Mucosa of stomach (tissue), 1 donor: ENCODE measurements at regions not wholly inside any gene's neighbourhood (a gene's known extent, or its start where the extent isn't known, plus 50 kb on each side); places are given as distances from the start of the nearest gene placed in this dataset.
"Not testable (repeated sequence)": the region's sequence is repeated elsewhere in the genome, so short reads cannot be mapped to it uniquely, and the experiment has no call there.

ENCODE experiments used
- H3K27me3 ChIP-seq: one replicate; pipeline ENCODE4 v1.7.0; 2013; ENCODE audit warnings: mild to moderate bottlenecking, low read length; ENCODE audit not compliant: control insufficient read depth, insufficient read depth
- H3K36me3 ChIP-seq: one replicate; pipeline ENCODE4 v1.7.0; 2013; ENCODE audit warnings: low read length; ENCODE audit not compliant: control insufficient read depth, insufficient read depth
- H3K4me1 ChIP-seq: one replicate; pipeline ENCODE4 v1.7.0; 2013; ENCODE audit warnings: mild to moderate bottlenecking, low read length; ENCODE audit not compliant: control insufficient read depth, insufficient read depth
- H3K4me3 ChIP-seq: one replicate; pipeline ENCODE4 v1.7.0; 2013; ENCODE audit warnings: low read length
- H3K9ac ChIP-seq: one replicate; pipeline ENCODE4 v1.7.0; 2013; ENCODE audit warnings: mild to moderate bottlenecking, low read length, moderate library complexity
- H3K9me3 ChIP-seq: one replicate; pipeline ENCODE4 v1.7.0; 2013; ENCODE audit warnings: mild to moderate bottlenecking, low read length, moderate library complexity; ENCODE audit not compliant: control insufficient read depth
- donor health status: Pancreatic carcinoma.

DNA sequence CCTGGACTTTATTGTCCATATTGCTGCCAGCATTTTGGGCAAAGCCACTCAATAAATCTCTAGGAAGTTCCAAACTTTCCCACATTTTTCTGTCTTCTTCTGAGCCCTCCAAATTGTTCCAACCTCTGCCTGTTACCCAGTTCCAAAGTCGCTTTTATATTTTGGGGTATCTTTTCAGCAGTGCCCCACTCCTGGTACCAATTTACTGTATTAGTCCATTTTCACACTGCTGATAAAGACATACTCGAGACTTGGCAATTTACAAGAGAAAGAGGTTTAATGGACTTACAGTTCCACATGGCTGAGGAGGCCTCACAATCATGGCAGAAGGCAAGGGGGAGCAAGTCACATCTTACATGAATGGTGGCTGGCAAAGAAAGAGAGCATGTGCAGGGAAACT is 53.4 kb downstream of the AHSP start:
- not testable (repeated sequence) for H3K9ac ChIP-seq, H3K27me3 ChIP-seq, H3K36me3 ChIP-seq, H3K4me1 ChIP-seq, H3K4me3 ChIP-seq, H3K9me3 ChIP-seq

GRCh38 chr16:31601737-31602384 is 74.2 kb downstream of the AHSP start:
- not testable (repeated sequence) for H3K27me3 ChIP-seq, H3K4me3 ChIP-seq, H3K4me1 ChIP-seq, H3K36me3 ChIP-seq, H3K9me3 ChIP-seq, H3K9ac ChIP-seq

DNA sequence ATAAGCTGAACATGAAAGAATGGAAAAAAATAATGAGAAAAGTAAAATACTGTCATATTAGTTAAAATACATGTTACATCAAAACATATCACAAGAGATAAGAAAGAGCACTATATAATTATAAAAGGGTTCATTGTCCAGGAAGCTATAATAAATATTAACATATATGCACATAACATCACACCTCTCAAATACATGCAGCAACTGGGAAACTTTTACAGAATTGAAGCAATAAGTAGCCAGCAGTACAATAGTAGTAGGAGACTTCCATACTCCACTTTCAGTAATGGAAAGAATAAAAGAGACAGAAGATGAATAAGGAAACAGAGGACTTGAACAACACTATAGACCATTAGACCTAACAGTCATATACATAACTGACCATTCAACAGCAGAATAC is 90.4 kb downstream of the AHSP start:
- Histone ChIP-seq H3K27me3 (no peaks in the 10 kb centered on the region), H3K4me1 (no peaks in the 10 kb centered on the region), H3K9me3 (no peaks in the 10 kb centered on the region), H3K9ac (no peak overlapping the region), H3K4me3 (no peak overlapping the region), H3K36me3 (no peaks in the 10 kb centered on the region)

- Histone ChIP-seq H3K9ac (no peak overlapping the region), H3K27me3 (no peaks in the 10 kb centered on the region), H3K4me3 (no peak overlapping the region), H3K9me3 (no peaks in the 10 kb centered on the region), H3K4me1 (no peaks in the 10 kb centered on the region), H3K36me3 (no peaks in the 10 kb centered on the region)
These were observed 108.7 kb downstream of the AHSP start for GRCh38 chr16:31636433-31636832.

DNA sequence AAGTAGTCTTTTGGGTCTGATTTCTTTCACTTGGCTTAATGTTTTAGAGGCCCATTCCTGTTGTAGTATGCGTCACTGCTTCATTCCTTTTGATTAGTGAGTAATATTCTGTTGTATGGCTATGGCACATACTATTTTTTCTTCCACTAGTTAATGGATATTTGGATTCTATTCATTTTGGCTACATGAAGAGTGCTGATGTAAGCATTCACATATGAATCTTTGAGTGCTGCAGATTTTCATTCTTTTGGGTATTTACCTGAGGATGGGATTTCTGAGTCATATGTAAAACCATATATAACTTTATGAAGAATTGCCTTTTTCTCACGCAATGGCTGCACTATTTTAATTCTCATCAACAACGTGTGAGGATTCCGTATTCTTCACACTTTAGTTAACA is 113.6 kb downstream of the AHSP start:
- Histone ChIP-seq H3K4me3 (no peak overlapping the region), H3K4me1 (no peaks in the 10 kb centered on the region), H3K36me3 (no peaks in the 10 kb centered on the region), H3K27me3 (no peaks in the 10 kb centered on the region), H3K9ac (no peak overlapping the region), H3K9me3 (no peaks in the 10 kb centered on the region)

DNA sequence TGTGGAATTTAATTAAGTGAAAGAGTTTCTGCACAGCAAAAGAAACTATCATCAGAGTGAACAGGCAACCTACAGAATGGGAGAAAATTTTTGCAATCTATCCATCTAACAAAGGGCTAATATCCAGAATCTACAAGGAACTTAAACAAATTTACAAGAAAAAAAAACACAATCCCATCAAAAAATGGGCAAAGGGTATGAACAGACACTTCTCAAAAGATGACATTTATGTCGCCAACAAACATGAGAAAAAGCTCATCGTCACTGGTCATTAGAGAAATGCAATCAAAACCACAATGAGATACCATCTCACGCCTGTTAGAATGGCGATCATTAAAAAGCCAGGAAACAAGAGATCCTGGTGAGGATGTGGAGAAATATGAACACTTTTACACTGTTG is 128.0 kb downstream of the AHSP start:
- H3K4me3 ChIP-seq, H3K9ac ChIP-seq, H3K36me3 ChIP-seq, H3K4me1 ChIP-seq, H3K27me3 ChIP-seq, H3K9me3 ChIP-seq: not testable (repeated sequence)

GRCh38 chr16:31664683-31665482 is 137.2 kb downstream of the AHSP start:
- H3K9me3 ChIP-seq = no peaks in the 10 kb centered on the region
- no peak overlapping the region for H3K4me3 ChIP-seq
- H3K27me3 ChIP-seq = no peaks in the 10 kb centered on the region

DNA sequence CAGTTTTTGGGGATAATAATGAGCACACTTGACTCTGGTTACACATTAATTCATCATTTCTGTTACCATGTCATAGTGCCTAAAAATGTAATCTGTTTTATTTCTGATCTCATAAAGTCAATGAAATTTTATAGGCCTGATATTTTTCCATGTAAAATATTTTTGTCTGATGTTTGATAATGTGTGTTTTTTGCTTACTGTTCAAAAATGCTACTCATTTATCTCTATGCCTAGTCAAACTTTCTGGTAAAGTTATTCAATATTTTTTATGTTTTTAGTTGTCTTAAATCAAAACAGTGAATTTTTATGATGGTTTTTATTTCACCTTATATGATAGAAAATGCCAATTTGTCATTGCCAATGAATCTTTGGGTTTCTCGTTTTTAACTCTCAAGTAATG is 147.0 kb downstream of the AHSP start:
- no peaks in the 10 kb centered on the region for H3K27me3 ChIP-seq
- no peaks in the 10 kb centered on the region for H3K9me3 ChIP-seq
- no peaks in the 10 kb centered on the region for H3K36me3 ChIP-seq
- no peak overlapping the region for H3K9ac ChIP-seq
- H3K4me1 ChIP-seq = no peaks in the 10 kb centered on the region
- H3K4me3 ChIP-seq = no peak overlapping the region

More at GRCh38 chr16:31664683-31665482, 137.2 kb downstream of the AHSP start:
- H3K4me1 ChIP-seq = no peaks in the 10 kb centered on the region
- no peaks in the 10 kb centered on the region for H3K36me3 ChIP-seq
- H3K9ac ChIP-seq = no peak overlapping the region

DNA sequence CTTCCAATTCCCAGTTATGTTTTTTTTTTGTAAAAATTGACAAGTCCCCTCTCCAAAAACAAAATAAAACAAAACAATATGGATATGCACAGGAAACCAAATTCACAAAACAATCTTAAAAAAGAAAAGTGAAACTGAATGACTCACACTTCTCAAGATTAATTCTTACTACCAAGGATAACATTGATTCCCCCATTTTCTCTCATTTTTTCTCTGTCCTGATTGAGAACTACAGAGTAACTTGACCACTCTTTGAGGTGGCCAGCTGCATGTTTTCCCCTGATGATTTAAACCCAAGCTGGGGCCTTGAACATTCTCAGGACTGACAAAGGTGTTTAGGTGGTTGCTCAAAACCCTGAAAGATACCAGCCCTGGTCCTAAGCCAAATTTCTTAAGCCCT is 149.0 kb downstream of the AHSP start:
- Histone ChIP-seq H3K4me1 (no peaks in the 10 kb centered on the region), H3K9me3 (no peaks in the 10 kb centered on the region), H3K9ac (no peak overlapping the region), H3K4me3 (no peak overlapping the region), H3K36me3 (no peaks in the 10 kb centered on the region), H3K27me3 (no peaks in the 10 kb centered on the region)

DNA sequence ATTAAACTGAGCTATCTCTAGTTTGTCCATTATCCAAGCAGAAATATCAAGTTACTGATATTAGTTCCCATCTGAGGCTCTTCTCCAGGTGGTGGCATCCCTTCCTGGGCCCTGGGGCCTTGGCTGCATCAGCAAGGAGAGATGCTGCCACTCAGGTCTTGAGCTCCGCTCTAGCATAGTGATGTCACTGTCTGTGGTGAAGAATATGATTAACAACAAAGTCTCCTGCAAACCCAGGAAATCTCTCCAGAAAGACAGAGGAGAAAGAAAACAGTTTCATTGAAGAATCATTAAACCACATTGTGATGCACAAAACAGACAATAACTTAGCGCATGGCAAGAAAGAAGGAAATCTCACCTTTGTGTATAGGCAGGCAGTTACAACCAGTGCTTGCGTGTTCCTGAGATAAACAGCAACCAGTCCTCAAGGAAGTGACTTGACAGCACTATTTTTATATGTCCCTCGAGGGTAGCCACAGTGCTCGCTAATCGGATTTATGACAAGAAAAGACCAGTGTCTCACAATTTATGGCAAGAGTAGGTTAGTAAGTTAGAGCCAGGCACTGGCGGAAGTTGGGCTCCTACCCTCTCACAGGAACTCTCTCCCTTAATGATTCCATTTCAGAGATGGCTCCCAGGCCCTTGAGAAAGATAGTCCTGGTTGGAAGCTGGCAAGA is 151.1 kb downstream of the AHSP start:
- no peaks in the 10 kb centered on the region for H3K36me3 ChIP-seq
- no peaks in the 10 kb centered on the region for H3K4me1 ChIP-seq
- H3K9ac ChIP-seq = no peak overlapping the region
- H3K4me3 ChIP-seq = no peak overlapping the region
- H3K27me3 ChIP-seq = no peaks in the 10 kb centered on the region
- H3K9me3 ChIP-seq = no peaks in the 10 kb centered on the region

GRCh38 chr16:31689331-31689730 is 161.6 kb downstream of the AHSP start:
- H3K27me3 ChIP-seq, H3K9me3 ChIP-seq, H3K36me3 ChIP-seq, H3K4me1 ChIP-seq, H3K4me3 ChIP-seq, H3K9ac ChIP-seq: not testable (repeated sequence)

GRCh38 chr16:31692338-31692737 is 164.6 kb downstream of the AHSP start:
- H3K4me1 ChIP-seq, H3K36me3 ChIP-seq, H3K9me3 ChIP-seq, H3K4me3 ChIP-seq, H3K27me3 ChIP-seq, H3K9ac ChIP-seq: not testable (repeated sequence)
